ENCODE measurements at regions not wholly inside any gene's neighbourhood (a gene's known extent, or its start where the extent isn't known, plus 50 kb on each side); places are given as distances from the start of the nearest gene placed in this dataset.
"Not testable (repeated sequence)": the region's sequence is repeated elsewhere in the genome, so short reads cannot be mapped to it uniquely, and the experiment has no call there.

DNA sequence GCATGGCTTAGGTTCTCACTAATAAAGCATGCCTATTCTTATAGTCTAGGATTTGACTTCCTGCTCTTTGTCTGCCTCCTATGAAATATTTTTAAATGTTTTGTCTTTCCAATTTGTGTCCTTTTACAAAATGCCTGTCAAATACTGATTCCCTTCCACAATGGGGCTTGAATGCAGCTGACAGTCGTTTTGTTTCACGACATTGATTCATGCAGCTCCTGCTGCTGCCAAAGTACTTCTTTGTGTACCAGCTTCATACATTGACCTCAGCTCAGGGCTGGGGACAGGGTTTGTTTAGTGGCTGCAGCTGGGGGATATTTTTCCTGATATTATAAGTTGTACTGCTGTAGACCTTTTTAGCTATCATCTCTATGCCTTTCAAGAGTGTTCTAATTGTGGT is 371.9 kb upstream of the CHRM2 start:
- Mint-ChIP-seq H3K4me3 (no peak overlapping the region), H3K36me3 (ENCODE audit: low read depth) (no peaks in the 10 kb centered on the region), H3K27ac (no peak overlapping the region), H3K9me3 (peaks cover 11% of the 10 kb centered on the region), H3K27me3 (no peaks in the 10 kb centered on the region), H3K4me1 (no peaks in the 10 kb centered on the region)
- no peak for DNase-seq
- CTCF ChIA-PET, result no interaction called here
- POLR2A ChIA-PET, result no interaction called here

DNA sequence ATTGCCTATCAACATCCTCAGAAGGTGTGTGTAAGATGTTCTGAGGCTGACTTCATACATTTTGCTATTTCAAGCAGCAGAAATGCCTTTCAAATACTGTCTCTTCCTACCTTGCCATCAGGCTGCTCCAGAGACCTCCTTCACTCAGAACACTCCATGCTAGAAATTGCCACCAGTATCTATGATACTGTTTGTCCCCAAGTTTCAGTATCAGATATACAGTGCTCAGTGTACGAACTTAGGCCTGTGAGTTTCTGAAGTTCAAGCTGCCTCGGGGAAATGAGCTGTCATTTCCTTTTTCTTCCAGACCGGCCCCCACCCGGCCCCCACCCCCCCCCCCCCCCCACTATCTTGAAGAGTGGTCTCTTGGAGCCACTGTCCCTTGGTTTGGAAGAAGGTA is 373.4 kb upstream of the CHRM2 start:
- H3K27me3 Mint-ChIP-seq, result no peaks in the 10 kb centered on the region
- no peak for DNase-seq
- no peak overlapping the region for H3K27ac Mint-ChIP-seq
- POLR2A ChIA-PET, result no interaction called here
- no peaks in the 10 kb centered on the region for H3K4me1 Mint-ChIP-seq
- no peak overlapping the region for H3K4me3 Mint-ChIP-seq
- CTCF ChIA-PET, result no interaction called here
- H3K36me3 Mint-ChIP-seq (ENCODE audit: low read depth), result no peaks in the 10 kb centered on the region
- peaks cover 11% of the 10 kb centered on the region for H3K9me3 Mint-ChIP-seq

DNA sequence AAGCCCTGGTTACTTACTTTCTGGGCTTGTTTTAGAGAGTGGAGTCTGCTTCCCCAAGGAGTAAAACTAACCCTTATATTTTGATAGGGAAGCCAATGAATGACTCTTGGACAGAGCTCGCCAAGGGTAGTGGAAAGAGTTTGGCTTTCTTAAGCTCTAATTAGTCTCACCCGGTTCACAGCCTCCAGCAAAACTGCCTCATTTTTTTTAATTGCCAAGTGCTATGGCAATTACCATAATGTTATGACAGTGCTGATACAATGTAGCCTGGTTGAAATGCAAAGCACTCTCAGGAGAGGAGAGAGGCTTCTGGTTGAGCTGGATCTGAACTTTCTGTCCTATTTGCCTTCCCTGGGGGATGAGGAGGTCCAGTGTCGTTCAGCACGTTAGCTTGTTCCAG is 376.1 kb upstream of the CHRM2 start:
- Mint-ChIP-seq H3K4me1 (no peaks in the 10 kb centered on the region), H3K4me3 (no peak overlapping the region), H3K9me3 (peaks cover 14% of the 10 kb centered on the region), H3K36me3 (ENCODE audit: low read depth) (no peaks in the 10 kb centered on the region), H3K27me3 (no peaks in the 10 kb centered on the region), H3K27ac (no peak overlapping the region)
- no peak for DNase-seq
- CTCF ChIA-PET, result no interaction called here
- POLR2A ChIA-PET, result no interaction called here

DNA sequence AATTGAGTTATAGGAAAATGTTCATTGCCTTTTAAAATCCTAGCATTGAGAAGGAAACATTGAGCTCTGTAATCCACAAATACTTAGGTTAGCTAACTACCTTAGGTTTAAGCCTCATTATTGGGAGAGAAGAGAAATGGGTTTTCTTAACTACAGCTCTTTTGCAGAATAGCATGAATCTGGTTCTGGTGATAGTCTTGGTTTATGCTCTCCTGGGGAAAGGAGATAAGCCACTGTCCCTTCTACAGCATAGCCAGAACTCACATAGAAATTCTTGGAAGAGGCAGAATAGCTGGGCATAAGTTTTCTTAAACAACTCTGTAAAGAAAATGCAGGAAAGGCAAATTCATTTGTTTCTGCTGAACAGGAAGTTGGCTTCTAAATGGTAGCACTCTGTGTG is 378.6 kb upstream of the CHRM2 start:
- no peak overlapping the region for H3K4me3 Mint-ChIP-seq
- CTCF ChIA-PET, result no interaction called here
- POLR2A ChIA-PET, result no interaction called here

DNA sequence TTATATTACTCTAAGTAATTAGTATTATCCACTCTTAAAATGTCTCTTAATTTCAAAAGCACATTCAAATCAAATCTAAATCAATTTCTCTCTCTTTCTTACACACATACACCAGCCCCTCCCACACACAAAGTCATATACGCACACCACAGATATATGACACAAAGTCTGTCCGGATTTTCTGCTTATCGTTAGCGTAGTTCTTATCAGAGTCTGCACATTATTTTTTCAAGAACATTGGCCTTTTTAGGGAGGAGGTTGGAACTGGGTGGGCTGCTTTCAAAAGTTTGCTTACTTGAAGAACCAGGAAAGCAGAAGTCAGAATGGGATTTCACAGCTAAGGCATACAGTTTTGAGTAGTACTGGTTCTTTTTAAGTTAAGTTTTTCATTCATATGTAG is 387.6 kb upstream of the CHRM2 start:
- Mint-ChIP-seq H3K4me1 (no peaks in the 10 kb centered on the region), H3K27ac (no peak overlapping the region), H3K4me3 (no peak overlapping the region), H3K9me3 (peaks cover 10% of the 10 kb centered on the region), H3K36me3 (ENCODE audit: low read depth) (no peaks in the 10 kb centered on the region), H3K27me3 (no peaks in the 10 kb centered on the region)
- no peak for DNase-seq
- ChIA-PET POLR2A (no interaction called here), CTCF (no interaction called here)

More for the DNA sequence above, 378.6 kb upstream of the CHRM2 start:
- Mint-ChIP-seq H3K27ac (no peak overlapping the region), H3K27me3 (no peaks in the 10 kb centered on the region), H3K4me1 (no peaks in the 10 kb centered on the region), H3K9me3 (peaks cover 14% of the 10 kb centered on the region), H3K36me3 (ENCODE audit: low read depth) (no peaks in the 10 kb centered on the region)
- DNase-seq, result no peak

DNA sequence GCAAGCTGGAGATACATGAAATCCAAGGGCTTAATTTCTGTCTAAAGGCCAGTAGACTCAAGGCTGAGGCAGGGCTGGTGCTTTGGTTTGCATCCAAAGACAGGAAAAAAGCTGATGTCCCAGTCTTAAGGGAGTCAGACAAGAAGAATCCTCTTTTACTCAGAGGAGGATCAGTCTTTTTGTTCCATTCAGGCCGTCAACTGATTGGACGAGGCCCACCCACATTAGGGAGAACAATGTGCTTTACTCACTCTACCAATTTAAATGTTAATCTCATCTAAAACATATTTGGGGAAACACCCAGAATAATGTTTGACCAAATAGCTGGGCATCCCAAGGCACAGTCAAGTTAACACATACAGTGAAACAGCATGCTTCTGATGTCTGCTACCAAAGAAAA is 388.5 kb upstream of the CHRM2 start:
- ChIA-PET POLR2A (no interaction called here), CTCF (no interaction called here)
- Mint-ChIP-seq H3K36me3 (ENCODE audit: low read depth) (no peaks in the 10 kb centered on the region), H3K9me3 (peaks cover 15% of the 10 kb centered on the region), H3K4me3 (no peak overlapping the region), H3K27me3 (no peaks in the 10 kb centered on the region), H3K27ac (no peak overlapping the region), H3K4me1 (no peaks in the 10 kb centered on the region)
- DNase-seq, result no peak

DNA sequence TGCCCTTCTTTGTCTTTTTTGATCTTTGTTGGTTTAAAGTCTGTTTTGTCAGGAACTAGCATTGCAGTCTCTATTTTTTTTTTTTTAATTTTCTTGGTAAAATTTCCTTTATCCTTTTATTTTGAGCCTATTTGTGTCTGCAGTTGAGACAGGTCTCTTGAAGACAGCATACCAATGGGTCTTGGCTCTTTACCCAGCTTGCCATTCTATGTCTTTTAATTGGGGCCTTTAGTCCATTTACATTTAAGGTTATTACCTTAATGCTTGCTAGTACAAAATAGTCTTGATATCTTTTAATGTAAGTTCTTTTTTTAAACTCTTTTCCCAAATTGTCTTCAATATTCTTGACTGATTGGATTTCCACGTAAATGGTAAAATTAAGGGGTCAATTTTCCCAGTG is 398.3 kb upstream of the CHRM2 start:
- CTCF ChIA-PET, result no interaction called here
- no peaks in the 10 kb centered on the region for H3K27me3 Mint-ChIP-seq
- no peak overlapping the region for H3K27ac Mint-ChIP-seq

DNA sequence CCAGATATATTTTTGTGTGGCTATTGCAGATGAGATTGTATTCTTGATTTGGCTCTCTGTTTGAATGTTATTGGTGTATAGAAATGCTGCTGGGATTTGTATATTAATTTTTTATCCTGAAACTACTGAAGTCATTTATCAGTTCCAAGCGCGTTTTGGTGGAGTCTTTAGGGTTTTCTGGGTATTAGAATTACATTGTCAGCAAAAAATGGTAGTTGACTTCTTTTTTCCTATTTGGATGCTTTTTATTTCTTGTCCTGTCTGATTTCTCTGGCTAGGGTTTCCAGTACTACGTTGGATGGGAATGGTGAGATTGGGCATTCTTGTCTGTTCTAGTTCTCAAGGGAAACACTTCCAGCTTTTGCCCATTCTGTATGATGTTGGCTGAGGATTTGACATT is 415.5 kb upstream of the CHRM2 start:
- no peaks in the 10 kb centered on the region for H3K36me3 Mint-ChIP-seq (ENCODE audit: low read depth)
- no peaks in the 10 kb centered on the region for H3K4me1 Mint-ChIP-seq
- ChIA-PET CTCF (no interaction called here), POLR2A (no interaction called here)
- H3K27ac Mint-ChIP-seq, result no peak overlapping the region
- no peak for DNase-seq
- no peaks in the 10 kb centered on the region for H3K27me3 Mint-ChIP-seq
- H3K9me3 Mint-ChIP-seq, result peaks cover 23% of the 10 kb centered on the region
- no peak overlapping the region for H3K4me3 Mint-ChIP-seq

More for the DNA sequence above, 398.3 kb upstream of the CHRM2 start:
- no peak for DNase-seq
- Mint-ChIP-seq H3K4me1 (no peaks in the 10 kb centered on the region), H3K9me3 (peaks cover 13% of the 10 kb centered on the region), H3K36me3 (ENCODE audit: low read depth) (no peaks in the 10 kb centered on the region), H3K4me3 (no peak overlapping the region)
- POLR2A ChIA-PET, result no interaction called here

DNA sequence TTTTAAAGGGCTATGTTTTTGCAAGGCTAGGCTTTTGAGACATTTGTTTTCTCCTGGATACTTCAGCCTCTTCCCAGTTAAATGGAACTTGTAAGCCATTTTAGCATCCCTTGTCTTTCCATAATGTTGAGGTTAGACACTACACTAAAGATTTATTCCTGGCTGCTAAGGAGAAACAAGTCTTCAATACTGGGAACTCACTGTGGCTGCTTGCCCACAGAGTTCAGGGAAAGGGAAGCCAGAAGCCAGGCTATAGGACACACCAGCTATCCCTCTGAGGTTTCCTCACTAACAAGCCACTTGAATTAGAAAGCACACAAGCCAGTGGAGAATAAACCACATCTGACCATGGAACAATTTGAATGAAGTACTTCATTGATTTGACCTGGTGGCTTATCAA is 421.7 kb upstream of the CHRM2 start:
- no peak overlapping the region for H3K4me3 Mint-ChIP-seq
- H3K9me3 Mint-ChIP-seq, result peaks cover 23% of the 10 kb centered on the region

DNA sequence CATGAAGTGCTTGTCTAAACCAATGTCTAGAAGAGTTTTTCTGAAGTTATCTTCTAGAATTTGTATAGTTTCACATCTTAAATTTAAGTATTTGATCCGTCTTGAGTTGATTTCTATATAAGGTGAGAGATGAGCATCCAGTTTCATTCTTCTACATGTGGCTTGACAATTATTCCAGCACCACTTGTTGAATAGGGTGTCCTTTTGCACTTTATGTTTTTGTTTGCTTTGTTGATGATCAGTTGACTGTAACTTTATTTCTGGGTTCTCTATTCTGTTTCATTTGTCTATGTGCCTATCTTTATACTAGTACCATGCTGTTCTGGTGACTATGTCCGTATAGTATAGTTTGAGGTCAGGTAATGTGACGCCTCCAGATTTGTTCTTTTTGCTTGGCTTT is 426.6 kb upstream of the CHRM2 start:
- no peak for DNase-seq
- H3K36me3 Mint-ChIP-seq (ENCODE audit: low read depth), result no peaks in the 10 kb centered on the region
- no peak overlapping the region for H3K27ac Mint-ChIP-seq
- H3K9me3 Mint-ChIP-seq, result peaks cover 14% of the 10 kb centered on the region
- CTCF ChIA-PET, result no interaction called here
- no peaks in the 10 kb centered on the region for H3K4me1 Mint-ChIP-seq
- POLR2A ChIA-PET, result no interaction called here
- H3K4me3 Mint-ChIP-seq, result no peak overlapping the region
- no peaks in the 10 kb centered on the region for H3K27me3 Mint-ChIP-seq

More for the DNA sequence above, 421.7 kb upstream of the CHRM2 start:
- H3K4me1 Mint-ChIP-seq, result no peaks in the 10 kb centered on the region
- POLR2A ChIA-PET, result no interaction called here
- H3K27ac Mint-ChIP-seq, result no peak overlapping the region
- no peaks in the 10 kb centered on the region for H3K36me3 Mint-ChIP-seq (ENCODE audit: low read depth)
- DNase-seq, result no peak
- no peaks in the 10 kb centered on the region for H3K27me3 Mint-ChIP-seq
- CTCF ChIA-PET, result no interaction called here

DNA sequence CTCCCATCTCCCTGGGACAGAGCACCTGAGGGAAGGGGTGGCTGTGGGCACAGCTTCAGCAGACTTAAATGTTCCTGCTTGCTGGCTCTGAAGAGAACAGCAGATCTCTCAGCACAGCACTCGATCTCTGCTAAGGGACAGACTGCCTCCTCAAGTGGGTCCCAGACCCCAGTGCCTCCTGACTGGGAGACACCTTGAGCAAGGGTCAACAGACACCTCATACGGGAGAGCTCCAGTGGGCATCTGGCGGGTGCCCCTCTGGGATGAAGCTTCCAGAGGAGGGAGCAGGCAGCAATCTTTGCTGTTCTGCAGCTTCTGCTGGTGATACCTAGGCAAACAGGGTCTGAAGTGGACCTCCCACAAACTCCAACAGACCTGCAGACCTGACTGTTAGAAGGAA is 436.7 kb upstream of the CHRM2 start:
- DNase-seq; H3K27me3 Mint-ChIP-seq; H3K9me3 Mint-ChIP-seq; H3K36me3 Mint-ChIP-seq (ENCODE audit: low read depth); H3K4me3 Mint-ChIP-seq; H3K27ac Mint-ChIP-seq; POLR2A ChIA-PET; H3K4me1 Mint-ChIP-seq: not testable (repeated sequence)
- CTCF ChIA-PET, result interaction anchor here (0.7 kb wide), 1 partner anchor 990 kb away, joined by 3 read pairs; no protein-coding TSS in a partner anchor

DNA sequence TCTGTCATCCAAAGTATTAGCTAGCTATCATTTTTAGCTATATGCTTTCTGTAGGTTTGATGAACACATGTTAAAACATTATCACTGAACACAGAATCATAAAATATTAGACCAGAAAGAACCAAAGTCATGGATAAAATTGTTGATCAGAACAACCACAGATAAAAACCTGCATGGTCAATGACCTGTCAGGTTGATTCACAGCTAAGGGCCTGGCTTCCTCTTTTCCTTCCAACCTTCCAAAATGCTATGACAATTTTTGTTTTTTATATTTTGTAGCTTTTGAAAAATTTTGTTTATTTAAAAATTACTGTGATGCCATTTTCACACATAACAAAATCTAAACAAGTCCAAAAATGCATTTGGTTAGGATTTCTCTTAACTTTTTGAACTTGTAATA is 444.4 kb upstream of the CHRM2 start:
- Mint-ChIP-seq H3K27me3 (no peaks in the 10 kb centered on the region), H3K9me3 (peaks cover 14% of the 10 kb centered on the region), H3K4me3 (no peak overlapping the region), H3K4me1 (no peaks in the 10 kb centered on the region), H3K36me3 (ENCODE audit: low read depth) (no peaks in the 10 kb centered on the region), H3K27ac (no peak overlapping the region)
- ChIA-PET CTCF (no interaction called here), POLR2A (no interaction called here)
- no peak for DNase-seq

DNA sequence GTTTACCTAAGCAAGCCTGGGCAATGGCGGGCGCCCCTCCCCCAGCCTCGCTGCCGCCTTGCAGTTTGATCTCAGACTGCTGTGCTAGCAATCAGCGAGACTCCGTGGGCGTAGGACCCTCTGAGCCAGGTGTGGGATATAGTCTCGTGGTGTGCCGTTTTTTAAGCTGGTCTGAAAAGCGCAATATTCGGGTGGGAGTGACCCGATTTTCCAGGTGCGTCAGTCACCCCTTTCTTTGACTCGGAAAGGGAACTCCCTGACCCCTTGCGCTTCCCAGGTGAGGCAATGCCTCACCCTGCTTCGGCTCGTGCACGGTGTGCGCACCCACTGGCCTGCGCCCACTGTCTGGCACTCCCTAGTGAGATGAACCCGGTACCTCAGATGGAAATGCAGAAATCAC is 442.6 kb upstream of the MTPN start:
- H3K9me3 Mint-ChIP-seq; DNase-seq; H3K4me1 Mint-ChIP-seq; CTCF ChIA-PET; H3K36me3 Mint-ChIP-seq (ENCODE audit: low read depth); H3K4me3 Mint-ChIP-seq; POLR2A ChIA-PET; H3K27ac Mint-ChIP-seq; H3K27me3 Mint-ChIP-seq: not testable (repeated sequence)

DNA sequence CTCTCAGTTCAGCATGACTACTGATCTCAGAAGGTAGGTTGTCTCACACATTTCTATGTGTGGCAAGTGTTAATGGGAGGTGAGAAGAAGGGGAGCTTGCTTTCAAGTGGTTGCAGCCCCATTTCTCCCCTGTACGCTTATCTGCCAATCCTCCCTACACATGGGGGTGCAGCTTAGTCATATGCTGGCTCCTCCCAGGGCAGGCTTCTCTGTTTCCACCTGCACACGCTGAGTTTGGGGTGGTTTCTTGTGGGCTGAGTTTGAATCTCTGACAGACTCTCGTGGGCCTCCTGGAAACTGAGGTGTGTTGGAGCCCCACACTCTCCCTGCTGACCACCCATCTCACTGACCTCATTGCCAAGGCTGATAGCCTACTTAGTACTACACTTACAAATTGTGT is 435.8 kb upstream of the MTPN start:
- Mint-ChIP-seq H3K27ac (no peak overlapping the region), H3K4me3 (no peak overlapping the region), H3K27me3 (no peaks in the 10 kb centered on the region), H3K9me3 (no peaks in the 10 kb centered on the region), H3K4me1 (no peaks in the 10 kb centered on the region), H3K36me3 (ENCODE audit: low read depth) (no peaks in the 10 kb centered on the region)
- POLR2A ChIA-PET, result no interaction called here
- CTCF ChIA-PET, result no interaction called here
- DNase-seq, result no peak

All from activated CD4-positive, alpha-beta memory T cell treated with anti-CD3 and anti-CD28 coated beads, Interleukin-2, amount 10 ng/mL, durations not matched to agents 7 days and 5 days (primary cell).